GM12891 (cell line): ENCODE measurements at regions not wholly inside any gene's neighbourhood (a gene's known extent, or its start where the extent isn't known, plus 50 kb on each side); places are given as distances from the start of the nearest gene placed in this dataset.
"Not testable (repeated sequence)": the region's sequence is repeated elsewhere in the genome, so short reads cannot be mapped to it uniquely, and the experiment has no call there.

Experiments
- PAX5 ChIP-seq: IDR thresholded peaks from 2 replicates; pipeline ENCODE4 v1.6.1; 2011; ENCODE audit warnings: low read length, moderate library complexity, mild to moderate bottlenecking; ENCODE audit not compliant: insufficient read depth, severe bottlenecking
- POLR2A ChIP-seq: IDR thresholded peaks from 2 replicates; pipeline ENCODE4 v1.6.1; 2011; ENCODE audit warnings: low read depth, low read length, control low read depth
- POLR2AphosphoS5 ChIP-seq: IDR thresholded peaks from 2 replicates; pipeline ENCODE4 v1.6.1; 2011; ENCODE audit warnings: low read depth, low read length, control low read depth
- TAF1 ChIP-seq: IDR thresholded peaks from 2 replicates; pipeline ENCODE4 v1.6.1; 2011; ENCODE audit warnings: low read depth, low read length, control low read depth

- not testable (repeated sequence) for TF ChIP-seq TAF1, POLR2A, POLR2AphosphoS5, PAX5
Observed at GRCh38 chr6:75003984-75004383, 201.9 kb downstream of the COL12A1 start.
